ENCODE measurements at regions not wholly inside any gene's neighbourhood (a gene's known extent, or its start where the extent isn't known, plus 50 kb on each side); places are given as distances from the start of the nearest gene placed in this dataset.

DNA sequence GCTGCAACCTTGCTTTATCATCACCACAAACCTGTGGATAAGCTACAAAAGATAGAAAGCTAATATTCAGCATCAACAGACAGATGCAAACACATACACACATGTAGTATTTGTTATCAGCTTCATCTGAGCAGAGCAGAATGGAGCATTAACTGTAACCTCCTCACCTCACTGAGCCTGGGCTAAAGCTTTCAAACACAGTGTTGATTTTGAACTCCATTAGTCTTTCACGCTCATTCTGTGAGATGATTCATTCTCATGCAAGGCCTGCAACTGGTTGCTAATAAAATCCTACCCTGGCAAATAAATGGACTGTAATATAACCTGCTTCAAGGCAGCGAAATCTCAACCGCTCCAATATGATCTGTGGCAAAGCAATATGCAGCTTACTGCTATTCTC lies 1360.6 kb upstream of the ACO1 start:
- Histone ChIP-seq H3K4me3 (no peak overlapping the region), H3K36me3 (ENCODE audit: control insufficient read depth, insufficient read depth, low read length) (no peaks in the 10 kb centered on the region), H3K4me2 (ENCODE audit: insufficient read depth, low read length) (no peak overlapping the region), H4K20me1 (replicated peaks; ENCODE audit: control insufficient read depth, insufficient read depth, low read length) (no peaks in the 10 kb centered on the region), H3K27ac (ENCODE audit: extremely low read depth, low read depth, low read length) (no peak overlapping the region), H3K79me2 (ENCODE audit: control insufficient read depth, insufficient read depth, low read length) (no peaks in the 10 kb centered on the region), H3K9me3 (replicated peaks; ENCODE audit: control insufficient read depth, insufficient read depth, low read depth, low read length) (no peaks in the 10 kb centered on the region), H2AFZ (ENCODE audit: low read depth, low read length) (no peak overlapping the region), H3K9me1 (ENCODE audit: control insufficient read depth, insufficient read depth, low read length) (no peaks in the 10 kb centered on the region), H3K9ac (ENCODE audit: insufficient read depth in 1 of 2, low read depth in 2 of 2, low read length in 2 of 2) (no peak overlapping the region), H3K4me1 (replicated peaks in 1 of 2; ENCODE audit: control insufficient read depth in 2 of 2, insufficient read depth in 2 of 2, low read length in 2 of 2) (no peaks in the 10 kb centered on the region), H3K27me3 (ENCODE audit: control insufficient read depth in 2 of 2, insufficient read depth in 2 of 2, low read length in 2 of 2) (no peaks in the 10 kb centered on the region)
- BruUV-seq (replicated peaks), result no TSS peak
- ChIA-PET POLR2A (no interaction called here), CTCF (ENCODE audit: low intra/inter-chr PET ratio) (no interaction called here)
- WGBS (ENCODE audit: insufficient coverage, low coverage, missing lambda C conversion rate), result no CpG with 5 or more reads among the region's 3 CpGs
- FAIRE-seq (no peak), ATAC-seq (no peak), DNase-seq (ENCODE audit: extremely low read depth in 1 of 4, low spot score in 3 of 4) (no peak)
- intact Hi-C loops (cut with micrococcal nuclease), result no loop called here
- in situ Hi-C loops (cut with MboI), result no loop called here
- TF ChIP-seq ZNF354B (CRISPR knock-in tag; IDR thresholded peaks at IDR 0.05) (no peak), RBM22 (IDR thresholded peaks at IDR 0.05; ENCODE audit: low read depth, low read length, poor library complexity, severe bottlenecking) (no peak), ZNF408 (CRISPR knock-in tag; IDR thresholded peaks at IDR 0.05; ENCODE audit: low read depth) (no peak), NFE2 (IDR thresholded peaks at IDR 0.05; ENCODE audit: low read depth) (no peak), PTTG1 (tag; IDR thresholded peaks at IDR 0.05; ENCODE audit: low read depth) (no peak), CC2D1A (IDR thresholded peaks at IDR 0.05) (no peak)
- TF ChIP-seq, protein P1, sequence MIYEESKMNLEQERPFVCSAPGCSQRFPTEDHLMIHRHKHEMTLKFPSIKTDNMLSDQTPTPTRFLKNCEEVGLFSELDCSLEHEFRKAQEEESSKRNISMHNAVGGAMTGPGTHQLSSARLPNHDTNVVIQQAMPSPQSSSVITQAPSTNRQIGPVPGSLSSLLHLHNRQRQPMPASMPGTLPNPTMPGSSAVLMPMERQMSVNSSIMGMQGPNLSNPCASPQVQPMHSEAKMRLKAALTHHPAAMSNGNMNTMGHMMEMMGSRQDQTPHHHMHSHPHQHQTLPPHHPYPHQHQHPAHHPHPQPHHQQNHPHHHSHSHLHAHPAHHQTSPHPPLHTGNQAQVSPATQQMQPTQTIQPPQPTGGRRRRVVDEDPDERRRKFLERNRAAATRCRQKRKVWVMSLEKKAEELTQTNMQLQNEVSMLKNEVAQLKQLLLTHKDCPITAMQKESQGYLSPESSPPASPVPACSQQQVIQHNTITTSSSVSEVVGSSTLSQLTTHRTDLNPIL (CRISPR knock-in tag; IDR thresholded peaks at IDR 0.05), result no peak
- TF ChIP-seq, protein P2, sequence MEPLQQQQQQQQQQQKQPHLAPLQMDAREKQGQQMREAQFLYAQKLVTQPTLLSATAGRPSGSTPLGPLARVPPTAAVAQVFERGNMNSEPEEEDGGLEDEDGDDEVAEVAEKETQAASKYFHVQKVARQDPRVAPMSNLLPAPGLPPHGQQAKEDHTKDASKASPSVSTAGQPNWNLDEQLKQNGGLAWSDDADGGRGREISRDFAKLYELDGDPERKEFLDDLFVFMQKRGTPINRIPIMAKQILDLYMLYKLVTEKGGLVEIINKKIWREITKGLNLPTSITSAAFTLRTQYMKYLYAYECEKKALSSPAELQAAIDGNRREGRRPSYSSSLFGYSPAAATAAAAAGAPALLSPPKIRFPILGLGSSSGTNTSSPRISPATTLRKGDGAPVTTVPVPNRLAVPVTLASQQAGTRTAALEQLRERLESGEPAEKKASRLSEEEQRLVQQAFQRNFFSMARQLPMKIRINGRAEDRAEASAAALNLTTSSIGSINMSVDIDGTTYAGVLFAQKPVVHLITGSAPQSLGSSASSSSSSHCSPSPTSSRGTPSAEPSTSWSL (CRISPR knock-in tag; IDR thresholded peaks at IDR 0.05; ENCODE audit: borderline replicate concordance), result no peak

Measured in K562 (cell line).